ENCODE measurements at regions not wholly inside any gene's neighbourhood (a gene's known extent, or its start where the extent isn't known, plus 50 kb on each side); places are given as distances from the start of the nearest gene placed in this dataset.

- TF ChIP-seq POLR2AphosphoS5 (IDR thresholded peaks at IDR 0.05; ENCODE audit: low read depth, low read length) (no peak), SIN3A (IDR thresholded peaks at IDR 0.05; ENCODE audit: borderline replicate concordance, insufficient read depth, low read length) (no peak), TAF1 (IDR thresholded peaks at IDR 0.05; ENCODE audit: borderline replicate concordance, insufficient read depth, low read length) (no peak), REST (IDR thresholded peaks at IDR 0.05; ENCODE audit: insufficient read depth in 1 of 2, low read depth in 2 of 2, low read length in 2 of 2) (no peak), FOXP2 (optimal IDR thresholded peaks at IDR 0.05; ENCODE audit: borderline replicate concordance, extremely low read depth, extremely low read length, insufficient read depth) (no peak)
These were observed 52.9 kb upstream of the SEC14L1 start for GRCh38 chr17:77087650-77088454.

All from PFSK-1 (cell line).